HepG2 (cell line): ENCODE measurements at regions not wholly inside any gene's neighbourhood (a gene's known extent, or its start where the extent isn't known, plus 50 kb on each side); places are given as distances from the start of the nearest gene placed in this dataset.

Experiments used
- ATAC-seq: fragments of 200-7000 bp; cut with Tn5 transposase; 3 replicates; pipeline ENCODE4 v1.9.1; 2020; ENCODE audit warnings: mild to moderate bottlenecking, moderate library complexity
- BruUV-seq: library from RNA; stranded (reverse); fragments of 400-500 nt; replicated peaks from 2 replicates; lab custom pipeline; 2021; lab: Mats Ljungman, UMichigan
- CTCF ChIA-PET: fragments of 300-600 bp; formaldehyde crosslinking; extraction: SDS; loops from one replicate; lab custom pipeline; 2021; ENCODE audit warnings: low total read pairs, inconsistent platforms, low intra/inter-chr PET ratio; lab: Yijun Ruan, JAX
- POLR2A ChIA-PET: fragments of 350-600 bp; sonication (Branson Sonifier 250); formaldehyde crosslinking; loops from one replicate; lab custom pipeline; 2020; ENCODE audit warnings: antibody characterized with exemption, inconsistent platforms; lab: Yijun Ruan, JAX
- DNase-seq: peaks from one replicate; pipeline ENCODE4 v3.0.0-alpha.2; 2015; ENCODE audit warnings: low spot score
- FAIRE-seq: peaks from 3 replicates; lab custom pipeline; 2011; peaks lifted over from hg19 to GRCh38; lab: Jason Lieb, UNC
- H2AFZ ChIP-seq: one replicate; pipeline ENCODE4 v1.6.1; 2011; ENCODE audit warnings: low read length, inconsistent platforms
- H3K27ac ChIP-seq: fragments of 300-600 bp; 3 replicates; pipeline ENCODE4 v1.8.0; 2011; ENCODE audit warnings: mixed run types, mild to moderate bottlenecking, mixed read lengths, low read length, inconsistent platforms; ENCODE audit not compliant: insufficient read depth; ENCODE audit errors: extremely low read length
- H3K27me3 ChIP-seq, 2 experiments: fragments of 200-600 bp in 1 of 2; 2 replicates in 1 of 2; 3 replicates in 1 of 2; pipeline versions ENCODE4 v1.6.0 to v1.8.0; 2011; ENCODE audit warnings: low read length in 2 of 2, mild to moderate bottlenecking in 2 of 2, moderate library complexity in 2 of 2, inconsistent platforms in 1 of 2; ENCODE audit not compliant: insufficient read depth in 2 of 2, control insufficient read depth in 1 of 2
- H3K36me3 ChIP-seq, 2 experiments: fragments of 200-600 bp in 1 of 2; replicated peaks in 1 of 2; 2 replicates in 1 of 2; 3 replicates in 1 of 2; pipeline versions ENCODE4 v1.5.1 to v1.8.0; 2011; ENCODE audit warnings: low read length in 2 of 2, inconsistent platforms in 1 of 2; ENCODE audit not compliant: insufficient read depth in 2 of 2, control insufficient read depth in 1 of 2
- H3K4me1 ChIP-seq: 2 replicates; pipeline ENCODE4 v1.5.1; 2012; ENCODE audit warnings: low read length, inconsistent platforms; ENCODE audit not compliant: insufficient read depth
- H3K4me2 ChIP-seq: 2 replicates; pipeline ENCODE4 v1.6.0; 2011; ENCODE audit warnings: low read depth, low read length, inconsistent platforms
- H3K4me3 ChIP-seq, 3 experiments: fragments of 200-600 bp in 1 of 3; sonication (generic), shearing (Covaris generic) in 1 of 3; replicated peaks in 1 of 3; 2 replicates each; pipeline ENCODE4 v1.5.1; 2011 to 2016; ENCODE audit warnings: low read length in 3 of 3, inconsistent platforms in 2 of 3, low read depth in 2 of 3, mild to moderate bottlenecking in 2 of 3, control low read depth in 1 of 3, mixed read lengths in 1 of 3; ENCODE audit not compliant: insufficient read depth in 1 of 3
- H3K79me2 ChIP-seq: one replicate; pipeline ENCODE4 v1.6.1; 2011; ENCODE audit warnings: low read length, inconsistent platforms; ENCODE audit not compliant: insufficient read depth
- H3K9ac ChIP-seq: 2 replicates; pipeline ENCODE4 v1.6.0; 2011; ENCODE audit warnings: mild to moderate bottlenecking, low read depth, low read length, inconsistent platforms; ENCODE audit not compliant: insufficient read depth
- H3K9me3 ChIP-seq: 2 replicates; pipeline ENCODE4 v1.5.1; 2012; ENCODE audit warnings: mild to moderate bottlenecking, low read length
- H4K20me1 ChIP-seq: 2 replicates; pipeline ENCODE4 v1.6.0; 2011; ENCODE audit warnings: inconsistent platforms, mild to moderate bottlenecking, low read length, moderate library complexity; ENCODE audit not compliant: insufficient read depth
- CHCHD3 ChIP-seq: sonication (generic); formaldehyde crosslinking; IDR thresholded peaks from 2 replicates; pipeline ENCODE4 v1.8.0; 2022; ENCODE audit warnings: mild to moderate bottlenecking, missing genetic modification reagents, moderate library complexity
- HIVEP1 ChIP-seq: sonication (generic); formaldehyde crosslinking; IDR thresholded peaks from 2 replicates; pipeline ENCODE4 v1.4.0; 2020; ENCODE audit warnings: mild to moderate bottlenecking, missing genetic modification reagents
- HNRNPK ChIP-seq: fragments of 200-400 bp; formaldehyde crosslinking; IDR thresholded peaks from 2 replicates; pipeline ENCODE4 v1.6.1; 2018; ENCODE audit warnings: low read length, low read depth, moderate library complexity, mild to moderate bottlenecking; ENCODE audit not compliant: poor library complexity, severe bottlenecking
- MXD1 ChIP-seq: sonication (generic); formaldehyde crosslinking; IDR thresholded peaks from 2 replicates; pipeline ENCODE4 v1.4.0; 2020; ENCODE audit warnings: mild to moderate bottlenecking, missing genetic modification reagents
- RARG ChIP-seq: sonication (generic); formaldehyde crosslinking; IDR thresholded peaks from 2 replicates; pipeline ENCODE4 v1.4.0; 2020; ENCODE audit warnings: low read depth, mild to moderate bottlenecking, missing genetic modification reagents
- SRF ChIP-seq: IDR thresholded peaks from 2 replicates; pipeline ENCODE4 v1.6.1; 2011; ENCODE audit warnings: mild to moderate bottlenecking, low read depth, low read length, moderate library complexity
- ZNF468 ChIP-seq: sonication (generic); formaldehyde crosslinking; IDR thresholded peaks from 2 replicates; pipeline ENCODE4 v1.8.0; 2022; ENCODE audit warnings: mild to moderate bottlenecking, moderate library complexity, missing genetic modification reagents
- ZNF740 ChIP-seq: sonication (generic); formaldehyde crosslinking; IDR thresholded peaks from 2 replicates; pipeline ENCODE4 v1.4.0; 2020; ENCODE audit warnings: missing genetic modification reagents
- WGBS: methylation state at CpG from one replicate; pipeline ENCODE4 v1.1.6; 2017; ENCODE audit warnings: low lambda C conversion rate; 5-methylcytosine and 5-hydroxymethylcytosine counted together
- in situ Hi-C: cut with HindIII; loops from 2 replicates; pipeline ENCODE4 v1.10.0; 2017; ENCODE audit warnings: low pct_unique_long_range_greater_than_20kb; ENCODE audit not compliant: extremely low pct_ligation_motif_present
- intact Hi-C: fragments of 100-400 bp; cut with micrococcal nuclease; formaldehyde crosslinking; loops from one replicate; pipeline ENCODE4 v1.10.0; 2022; ENCODE audit not compliant: unreplicated experiment

DNA sequence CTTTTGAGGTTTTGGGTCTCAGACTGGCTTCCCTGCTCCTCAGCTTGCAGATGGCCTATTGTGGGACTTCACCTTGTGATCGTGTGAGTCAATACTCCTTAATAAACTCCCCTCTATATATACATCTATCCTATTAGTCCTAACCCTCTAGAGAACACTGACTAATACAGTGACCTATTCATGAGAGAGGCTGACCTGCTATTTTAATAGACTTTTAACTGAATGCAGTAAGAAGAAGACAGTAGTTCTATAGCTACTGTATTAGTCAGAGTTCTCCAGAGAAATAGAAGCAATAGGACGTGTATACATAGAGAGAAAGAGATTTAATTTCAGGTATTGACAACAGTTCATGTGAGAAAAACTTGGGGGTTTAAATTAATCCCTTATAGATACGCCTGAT lies 53.3 kb upstream of the SMLR1 start:
- FAIRE-seq = no peak
- in situ Hi-C loops = no loop called here

GRCh38 chr6:130775411-130776012 lies 51.7 kb upstream of the SMLR1 start:
- ATAC-seq = no peak
- TF ChIP-seq RARG (no peak), HIVEP1 (no peak), SRF (no peak), ZNF740 (CRISPR knock-in tag) (no peak), HNRNPK (no peak)
- in situ Hi-C loops = no loop called here
- no peaks in the 10 kb centered on the region; a peak in 2 of 5 replicates for H3K27me3 ChIP-seq
- WGBS = 19% methylated on average over 3 of the region's 3 CpGs
- no peaks in the 10 kb centered on the region for H4K20me1 ChIP-seq
- H3K27ac ChIP-seq = no peak overlapping the region
- H2AFZ ChIP-seq = no peak overlapping the region
- DNase-seq = no peak
- POLR2A ChIA-PET = no interaction called here
- no peak overlapping the region for H3K4me2 ChIP-seq
- CTCF ChIA-PET = no interaction called here
- H3K9me3 ChIP-seq = no peaks in the 10 kb centered on the region
- no peak for FAIRE-seq
- H3K79me2 ChIP-seq = no peaks in the 10 kb centered on the region
- intact Hi-C loops = no loop called here
- no peaks in the 10 kb centered on the region for H3K4me1 ChIP-seq
- no TSS peak for BruUV-seq
- H3K9ac ChIP-seq = no peak overlapping the region
- H3K4me3 ChIP-seq = no peak overlapping the region
- no peaks in the 10 kb centered on the region for H3K36me3 ChIP-seq

More for the DNA sequence above, 53.3 kb upstream of the SMLR1 start:
- ATAC-seq = no peak
- H3K27me3 ChIP-seq = no peaks in the 10 kb centered on the region; a peak in 1 of 5 replicates
- H4K20me1 ChIP-seq = no peaks in the 10 kb centered on the region
- no peak for DNase-seq
- no peaks in the 10 kb centered on the region for H3K9me3 ChIP-seq
- H3K4me2 ChIP-seq = no peak overlapping the region
- H2AFZ ChIP-seq = no peak overlapping the region
- H3K4me3 ChIP-seq = no peak overlapping the region
- BruUV-seq = no TSS peak
- H3K9ac ChIP-seq = no peak overlapping the region
- no peaks in the 10 kb centered on the region for H3K79me2 ChIP-seq
- no peaks in the 10 kb centered on the region for H3K4me1 ChIP-seq
- TF ChIP-seq MXD1 (no peak), CHCHD3 (no peak), ZNF468 (no peak)
- ChIA-PET POLR2A (no interaction called here), CTCF (no interaction called here)
- WGBS = 45% methylated on average over 3 of the region's 3 CpGs
- no peak overlapping the region for H3K27ac ChIP-seq
- intact Hi-C loops = no loop called here
- no peaks in the 10 kb centered on the region for H3K36me3 ChIP-seq
